ENCODE measurements at regions not wholly inside any gene's neighbourhood (a gene's known extent, or its start where the extent isn't known, plus 50 kb on each side); places are given as distances from the start of the nearest gene placed in this dataset.

DNA sequence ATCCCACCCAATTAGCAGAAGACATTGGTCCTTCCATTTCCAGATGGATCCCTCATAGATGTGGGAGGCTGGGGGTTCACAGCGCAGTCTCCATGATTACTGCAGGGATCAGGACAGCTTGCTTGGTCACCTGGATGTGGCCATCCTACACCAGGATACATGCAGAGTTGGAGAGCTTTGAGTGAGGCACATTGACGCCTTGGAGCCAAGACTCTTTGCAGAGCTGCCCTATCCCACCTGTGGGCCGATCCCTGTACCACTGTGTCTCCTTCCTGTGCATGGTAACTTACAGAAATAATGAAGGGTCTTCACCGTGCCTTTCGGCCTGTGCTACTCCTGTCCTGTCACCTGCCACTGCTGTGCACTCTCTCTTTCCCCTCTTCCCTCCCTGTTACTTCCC lies 444.8 kb downstream of the GLRX3 start:
- DNase-seq: no peak
- H3K4me3 ChIP-seq: no peak overlapping the region
- no peaks in the 10 kb centered on the region for H3K9me3 ChIP-seq
- H3K27me3 ChIP-seq: peaks cover 0 to 3% (median 0%) of the 10 kb centered on the region in 4 donors
- no peaks in the 10 kb centered on the region for H3K36me3 ChIP-seq
- WGBS, 2 donors: 79 to 93% methylated on average over 5 of the region's 5 CpGs
- no peaks in the 10 kb centered on the region for H3K4me1 ChIP-seq
- intact Hi-C loops (cut with DNase I): no loop called here
- no peak for TF ChIP-seq POLR2A (IDR thresholded peaks at IDR 0.05)
- TF ChIP-seq, protein P1, sequence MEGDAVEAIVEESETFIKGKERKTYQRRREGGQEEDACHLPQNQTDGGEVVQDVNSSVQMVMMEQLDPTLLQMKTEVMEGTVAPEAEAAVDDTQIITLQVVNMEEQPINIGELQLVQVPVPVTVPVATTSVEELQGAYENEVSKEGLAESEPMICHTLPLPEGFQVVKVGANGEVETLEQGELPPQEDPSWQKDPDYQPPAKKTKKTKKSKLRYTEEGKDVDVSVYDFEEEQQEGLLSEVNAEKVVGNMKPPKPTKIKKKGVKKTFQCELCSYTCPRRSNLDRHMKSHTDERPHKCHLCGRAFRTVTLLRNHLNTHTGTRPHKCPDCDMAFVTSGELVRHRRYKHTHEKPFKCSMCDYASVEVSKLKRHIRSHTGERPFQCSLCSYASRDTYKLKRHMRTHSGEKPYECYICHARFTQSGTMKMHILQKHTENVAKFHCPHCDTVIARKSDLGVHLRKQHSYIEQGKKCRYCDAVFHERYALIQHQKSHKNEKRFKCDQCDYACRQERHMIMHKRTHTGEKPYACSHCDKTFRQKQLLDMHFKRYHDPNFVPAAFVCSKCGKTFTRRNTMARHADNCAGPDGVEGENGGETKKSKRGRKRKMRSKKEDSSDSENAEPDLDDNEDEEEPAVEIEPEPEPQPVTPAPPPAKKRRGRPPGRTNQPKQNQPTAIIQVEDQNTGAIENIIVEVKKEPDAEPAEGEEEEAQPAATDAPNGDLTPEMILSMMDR (IDR thresholded peaks at IDR 0.05): no peak
- no peak overlapping the region for H3K27ac ChIP-seq

DNA sequence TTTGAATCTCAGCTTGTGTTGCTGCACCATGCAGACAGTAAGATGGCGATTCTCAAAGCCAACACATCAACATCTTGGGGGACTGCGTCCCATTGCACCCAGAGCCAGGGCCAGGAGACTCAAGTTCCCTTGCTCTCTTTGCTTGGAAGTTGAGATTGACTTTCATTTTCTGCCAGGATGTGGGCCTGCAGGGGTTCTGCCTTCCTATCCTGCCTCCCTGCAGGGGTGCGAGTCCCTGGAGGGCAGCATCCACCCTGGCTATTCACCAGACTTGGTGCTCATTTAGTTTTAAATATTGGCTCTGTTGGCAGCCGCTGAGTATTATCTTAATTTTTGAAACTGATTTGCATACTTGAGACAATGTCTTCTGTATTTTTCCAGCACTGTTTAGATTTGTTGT lies 451.5 kb downstream of the GLRX3 start:
- Histone ChIP-seq H3K36me3 (no peaks in the 10 kb centered on the region), H3K27me3 (no peaks in the 10 kb centered on the region), H3K4me3 (no peak overlapping the region), H3K27ac (no peak overlapping the region), H3K9me3 (no peaks in the 10 kb centered on the region), H3K4me1 (no peaks in the 10 kb centered on the region)
- WGBS, 2 donors: 58 to 72% methylated on average over 2 to 4 of the region's 4 CpGs
- DNase-seq: no peak
- TF ChIP-seq, protein P1 (IDR thresholded peaks at IDR 0.05): no peak
- no peak for TF ChIP-seq POLR2A (IDR thresholded peaks at IDR 0.05)
- intact Hi-C loops (cut with DNase I): no loop called here

DNA sequence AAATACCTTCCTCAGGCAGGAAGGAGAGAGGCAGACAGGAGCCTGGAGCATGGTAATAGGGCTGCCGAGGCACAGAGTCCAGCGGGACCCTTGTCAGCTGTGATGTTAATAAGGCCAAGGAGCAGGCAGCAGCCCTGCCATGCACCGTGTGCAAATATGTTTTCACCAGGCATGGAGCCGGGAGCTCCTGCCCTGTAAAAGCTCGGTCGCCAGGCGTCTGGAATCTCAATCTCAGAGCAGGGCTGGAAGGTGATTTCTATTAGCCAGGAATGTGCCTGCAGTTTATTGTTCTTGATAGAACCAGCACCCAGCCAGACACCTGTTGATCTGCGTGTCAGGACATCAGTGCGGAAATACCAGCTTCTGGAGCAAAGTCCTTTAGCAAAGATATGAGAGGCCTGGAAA lies 469.8 kb downstream of the GLRX3 start:
- intact Hi-C loops (cut with DNase I): no loop called here
- H3K27ac ChIP-seq: no peak overlapping the region
- DNase-seq: no peak
- peaks cover 0 to 14% (median 0%) of the 10 kb centered on the region in 4 donors for H3K27me3 ChIP-seq
- H3K4me1 ChIP-seq: no peaks in the 10 kb centered on the region
- WGBS, 2 donors: 21 to 33% methylated on average over 6 to 9 of the region's 9 CpGs
- peaks cover 0 to 5% (median 0%) of the 10 kb centered on the region in 3 donors for H3K9me3 ChIP-seq
- H3K36me3 ChIP-seq: no peaks in the 10 kb centered on the region
- TF ChIP-seq, protein P1 (IDR thresholded peaks at IDR 0.05): no peak
- no peak for TF ChIP-seq POLR2A (IDR thresholded peaks at IDR 0.05)
- no peak overlapping the region for H3K4me3 ChIP-seq

DNA sequence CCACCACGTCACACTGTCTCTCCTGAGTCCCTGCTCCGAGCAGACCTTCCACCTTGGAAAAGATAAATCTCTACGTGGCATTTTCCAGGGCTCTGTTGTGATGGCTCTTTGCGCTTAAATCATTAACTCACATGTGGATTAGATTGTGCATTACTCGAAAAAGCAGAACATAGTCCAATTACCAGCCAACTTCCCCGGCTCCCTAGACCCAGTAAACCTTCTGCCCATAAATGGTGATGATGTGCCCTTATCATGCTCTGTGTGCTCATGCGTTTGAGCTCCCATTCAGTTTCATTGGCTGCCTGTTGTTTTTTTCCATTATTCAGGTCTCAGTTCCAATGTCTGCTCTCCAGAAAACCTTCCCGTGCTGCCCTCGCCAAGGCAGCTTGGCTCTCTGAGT lies 471.2 kb downstream of the GLRX3 start:
- no peaks in the 10 kb centered on the region for H3K4me1 ChIP-seq
- H3K36me3 ChIP-seq: no peaks in the 10 kb centered on the region
- 76 to 77% methylated on average over 9 of the region's 9 CpGs for WGBS, 2 donors
- H3K4me3 ChIP-seq: no peak overlapping the region
- intact Hi-C loops (cut with DNase I): no loop called here
- no peak overlapping the region for H3K27ac ChIP-seq
- peaks cover 0 to 14% (median 0%) of the 10 kb centered on the region in 4 donors for H3K27me3 ChIP-seq
- DNase-seq: no peak
- TF ChIP-seq POLR2A (IDR thresholded peaks at IDR 0.05): no peak
- TF ChIP-seq, protein P1 (IDR thresholded peaks at IDR 0.05): no peak
- H3K9me3 ChIP-seq: peaks cover 0 to 11% (median 0%) of the 10 kb centered on the region in 3 donors

DNA sequence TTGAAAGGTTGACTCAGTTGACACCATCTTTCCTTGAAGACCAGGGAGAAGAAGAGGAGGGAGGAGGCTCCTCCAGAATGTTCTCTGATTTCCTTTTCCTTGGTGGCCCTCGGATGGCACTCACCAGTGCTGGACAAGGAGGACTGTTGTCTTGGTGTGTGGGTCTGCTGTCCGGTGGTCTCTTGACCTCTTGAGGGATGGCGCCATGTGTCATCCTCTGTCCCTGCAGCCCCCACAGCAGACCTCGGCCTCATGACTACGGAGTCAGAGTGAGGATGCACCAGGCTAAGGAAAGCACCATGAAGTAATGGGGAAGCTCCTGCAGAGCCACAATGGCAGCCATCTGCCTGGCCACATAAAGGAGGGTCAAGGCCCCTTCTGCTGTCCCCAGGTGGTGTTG lies 475.0 kb downstream of the GLRX3 start:
- Histone ChIP-seq H3K27ac (no peak overlapping the region), H3K4me1 (no peaks in the 10 kb centered on the region), H3K27me3 (peaks cover 0 to 14% (median 0%) of the 10 kb centered on the region in 4 donors), H3K9me3 (peaks cover 0 to 11% (median 0%) of the 10 kb centered on the region in 3 donors), H3K36me3 (no peaks in the 10 kb centered on the region), H3K4me3 (no peak overlapping the region)
- intact Hi-C loops (cut with DNase I): no loop called here
- TF ChIP-seq, protein P1 (IDR thresholded peaks at IDR 0.05): no peak
- TF ChIP-seq POLR2A (IDR thresholded peaks at IDR 0.05): no peak
- 82 to 88% methylated on average over 1 to 4 of the region's 5 CpGs for whole genome bisulfite sequencing, 2 donors
- no peak for DNase-seq
